HCT116 (cell line): ENCODE measurements at regions not wholly inside any gene's neighbourhood (a gene's known extent, or its start where the extent isn't known, plus 50 kb on each side); places are given as distances from the start of the nearest gene placed in this dataset.

Experiments used
- ATAC-seq: fragments of 200-7000 bp; cut with Tn5 transposase; 2 replicates; pipeline ENCODE4 v1.9.1; 2020; ENCODE audit warnings: mild to moderate bottlenecking, moderate library complexity
- BruUV-seq: library from RNA; stranded (reverse); fragments of 400-500 nt; replicated peaks from 2 replicates; lab custom pipeline; 2021; lab: Mats Ljungman, UMichigan
- CTCF ChIA-PET: fragments of 300-600 bp; sonication (Branson Sonifier 250); formaldehyde crosslinking; loops from one replicate; lab custom pipeline; 2021; ENCODE audit warnings: antibody characterized with exemption; lab: Charles Lee
- POLR2A ChIA-PET: fragments of 300-600, 350-600 bp; sonication (Branson Sonifier 250); formaldehyde crosslinking; loops from one replicate; lab custom pipeline; 2021; ENCODE audit warnings: antibody characterized with exemption; lab: Charles Lee
- RAD21 ChIA-PET, 2 experiments: fragments of 300-600 bp; sonication (Branson Sonifier 250); formaldehyde crosslinking; loops; one replicate each; lab custom pipeline; 2023; ENCODE audit warnings: low total read pairs in 2 of 2; ENCODE audit not compliant: uncharacterized antibody in 2 of 2, unreplicated experiment in 2 of 2, low non-redundant PET in 1 of 2; lab: Charles Lee
- DNase-seq: peaks from one replicate; pipeline ENCODE4 v3.0.0-alpha.2; 2010; ENCODE audit warnings: low read depth, low spot score
- H2AFZ ChIP-seq: fragments of 200-600 bp; shearing (Covaris generic), sonication (generic); 2 replicates; pipeline ENCODE4 v1.6.1; 2017; ENCODE audit warnings: low read depth, mixed run types, mixed read lengths, antibody characterized with exemption, low read length; ENCODE audit not compliant: poor library complexity, severe bottlenecking
- H3K27ac ChIP-seq: 2 replicates; pipeline ENCODE4 v1.5.1; 2012; ENCODE audit warnings: low read depth, low read length
- H3K27me3 ChIP-seq: fragments of 200-600 bp; sonication (generic); 2 replicates; pipeline ENCODE4 v1.6.1; 2016; ENCODE audit warnings: mixed run types, low read length, mixed read lengths; ENCODE audit not compliant: insufficient read depth
- H3K36me3 ChIP-seq, 2 experiments: fragments of 200-500 bp in 1 of 2; fragments of 200-600 bp in 1 of 2; sonication (Bioruptor generic) in 1 of 2; sonication (generic) in 1 of 2; 2 replicates each; pipeline versions ENCODE4 v1.5.1 to v1.6.1; 2014 to 2016; ENCODE audit warnings: low read length in 2 of 2, inconsistent platforms in 1 of 2, mixed read lengths in 1 of 2, mixed run types in 1 of 2; ENCODE audit not compliant: insufficient read depth in 2 of 2, control insufficient read depth in 1 of 2
- H3K4me1 ChIP-seq, 2 experiments: fragments of 200-600 bp in 1 of 2; sonication (generic) in 1 of 2; 2 replicates each; pipeline versions ENCODE4 v1.5.1 to v1.6.1; 2012 to 2017; ENCODE audit warnings: low read length in 2 of 2, inconsistent platforms in 1 of 2, mild to moderate bottlenecking in 1 of 2, mixed read lengths in 1 of 2, mixed run types in 1 of 2, moderate library complexity in 1 of 2; ENCODE audit not compliant: insufficient read depth in 2 of 2, control insufficient read depth in 1 of 2
- H3K4me2 ChIP-seq: fragments of 200-600 bp; sonication (generic); 2 replicates; pipeline ENCODE4 v1.6.1; 2017; ENCODE audit warnings: mixed run types, low read length, mixed read lengths
- H3K4me3 ChIP-seq, 2 experiments: fragments of 200-600 bp in 1 of 2; sonication (generic) in 1 of 2; replicated peaks in 1 of 2; 2 replicates each; pipeline ENCODE4 v1.5.1; 2011 to 2016; ENCODE audit warnings: low read length in 2 of 2, control low read depth in 1 of 2, low read depth in 1 of 2, mild to moderate bottlenecking in 1 of 2, mixed read lengths in 1 of 2, mixed run types in 1 of 2
- H3K79me2 ChIP-seq: fragments of 200-600 bp; sonication (generic); 2 replicates; pipeline ENCODE4 v1.6.1; 2017; ENCODE audit warnings: mild to moderate bottlenecking, mixed run types, low read length, moderate library complexity, mixed read lengths; ENCODE audit not compliant: insufficient read depth
- H3K9ac ChIP-seq: fragments of 200-600 bp; sonication (generic); 2 replicates; pipeline ENCODE4 v1.6.1; 2016; ENCODE audit warnings: low read length, mixed read lengths
- H3K9me2 ChIP-seq: fragments of 200-600 bp; sonication (generic), shearing (Covaris generic); 2 replicates; pipeline ENCODE4 v1.6.1; 2017; ENCODE audit warnings: mixed run types, mild to moderate bottlenecking, moderate library complexity; ENCODE audit not compliant: insufficient read depth
- H3K9me3 ChIP-seq, 2 experiments: fragments of 200-500 bp in 1 of 2; fragments of 200-600 bp in 1 of 2; sonication (Bioruptor generic) in 1 of 2; sonication (generic) in 1 of 2; 2 replicates each; pipeline ENCODE4 v1.6.1; 2014 to 2017; ENCODE audit warnings: low read length in 2 of 2, mixed read lengths in 2 of 2, inconsistent platforms in 1 of 2, low read depth in 1 of 2, mild to moderate bottlenecking in 1 of 2, mixed run types in 1 of 2, moderate library complexity in 1 of 2; ENCODE audit not compliant: control insufficient read depth in 1 of 2, insufficient read depth in 1 of 2
- H4K20me1 ChIP-seq: fragments of 200-600 bp; sonication (generic), shearing (Covaris generic); 2 replicates; pipeline ENCODE4 v1.6.1; 2017; ENCODE audit warnings: mixed run types, mild to moderate bottlenecking, moderate library complexity; ENCODE audit not compliant: insufficient read depth
- CBX3 ChIP-seq: IDR thresholded peaks from 2 replicates; pipeline ENCODE4 v1.6.1; 2012; ENCODE audit warnings: low read depth
- CEBPB ChIP-seq: IDR thresholded peaks from 2 replicates; pipeline ENCODE4 v1.6.1; 2012; ENCODE audit warnings: low read depth
- CTCF ChIP-seq, 3 experiments: fragments of 200-600 bp in 1 of 3; sonication (generic) in 1 of 3; IDR thresholded peaks in 2 of 3; conservative IDR thresholded peaks in 1 of 3; 2 replicates each; pipeline ENCODE4 v1.5.1; 2012 to 2017; ENCODE audit warnings: low read depth in 2 of 3, low read length in 2 of 3, antibody characterized with exemption in 1 of 3, borderline replicate concordance in 1 of 3, control low read depth in 1 of 3, mild to moderate bottlenecking in 1 of 3, mixed read lengths in 1 of 3, mixed run types in 1 of 3, moderate library complexity in 1 of 3; ENCODE audit not compliant: insufficient read depth in 1 of 3
- EGR1 ChIP-seq: IDR thresholded peaks from 2 replicates; pipeline ENCODE4 v1.6.1; 2012; ENCODE audit warnings: low read depth
- EZH2phosphoT487 ChIP-seq: fragments of 200-600 bp; IDR thresholded peaks from 2 replicates; pipeline ENCODE4 v1.6.1; 2018; ENCODE audit warnings: antibody characterized with exemption, borderline replicate concordance
- FOSL1 ChIP-seq: IDR thresholded peaks from 2 replicates; pipeline ENCODE4 v1.6.1; 2012; ENCODE audit warnings: low read depth
- POLR2AphosphoS5 ChIP-seq: IDR thresholded peaks from 2 replicates; pipeline ENCODE4 v1.6.1; 2011; ENCODE audit warnings: mild to moderate bottlenecking, low read depth, low read length, moderate library complexity
- RAD21 ChIP-seq: IDR thresholded peaks from 2 replicates; pipeline ENCODE4 v1.6.1; 2012; ENCODE audit warnings: low read depth, mild to moderate bottlenecking
- REST ChIP-seq: IDR thresholded peaks from 2 replicates; pipeline ENCODE4 v1.6.1; 2012; ENCODE audit warnings: low read depth
- SIN3A ChIP-seq: IDR thresholded peaks from 2 replicates; pipeline ENCODE4 v1.6.1; 2012; ENCODE audit warnings: low read depth
- SP1 ChIP-seq: IDR thresholded peaks from 2 replicates; pipeline ENCODE4 v1.6.1; 2012; ENCODE audit warnings: low read depth
- SRF ChIP-seq: IDR thresholded peaks from 2 replicates; pipeline ENCODE4 v1.6.1; 2012; ENCODE audit warnings: low read depth
- ZBTB33 ChIP-seq: IDR thresholded peaks from 2 replicates; pipeline ENCODE4 v1.6.1; 2011; ENCODE audit warnings: mild to moderate bottlenecking, low read length, moderate library complexity; ENCODE audit not compliant: insufficient replicate concordance; ENCODE audit errors: extremely low read depth
- intact Hi-C: fragments of 100-400 bp; cut with micrococcal nuclease; formaldehyde crosslinking; loops from 2 replicates; pipeline ENCODE4 v1.10.0; 2022

GRCh38 chr6:16998461-16998860 is 103.4 kb upstream of the STMND1 start:
- Histone ChIP-seq H3K27ac (no peak overlapping the region), H2AFZ (no peak overlapping the region), H3K9me3 (no peaks in the 10 kb centered on the region), H3K36me3 (no peaks in the 10 kb centered on the region), H3K27me3 (no peaks in the 10 kb centered on the region), H3K9me2 (no peaks in the 10 kb centered on the region)
- intact Hi-C loops, result no loop called here
- ChIA-PET CTCF (no interaction called here), RAD21 (no interaction called here)
- no TSS peak for BruUV-seq
- no peak for DNase-seq
- TF ChIP-seq REST (no peak), SIN3A (no peak), SRF (no peak), SP1 (no peak), CBX3 (no peak), EZH2phosphoT487 (no peak), ZBTB33 (no peak), EGR1 (no peak), POLR2AphosphoS5 (no peak), CEBPB (no peak), FOSL1 (no peak), RAD21 (no peak), CTCF (IDR thresholded peaks at IDR 0.05 in 2 of 3, conservative IDR thresholded peaks at IDR 0.05 in 1 of 3; ENCODE audit: borderline replicate concordance in 1 of 3, insufficient read depth in 1 of 3, low read depth in 2 of 3, low read length in 2 of 3) (no peak)
- TF ChIP-seq, all 23 proteins: peak for 0
- H3K4me2 ChIP-seq, result no peak overlapping the region
- H3K4me1 ChIP-seq, result no peaks in the 10 kb centered on the region
- POLR2A ChIA-PET, result no interaction called here
- no peak for ATAC-seq
- no peak overlapping the region for H3K4me3 ChIP-seq
- H4K20me1 ChIP-seq, result no peaks in the 10 kb centered on the region
- H3K9ac ChIP-seq, result no peak overlapping the region
- no peaks in the 10 kb centered on the region for H3K79me2 ChIP-seq
